CD14-positive monocyte (primary cell): ENCODE measurements at regions not wholly inside any gene's neighbourhood (a gene's known extent, or its start where the extent isn't known, plus 50 kb on each side); places are given as distances from the start of the nearest gene placed in this dataset.
A peak's percentile ranks its signal among the peaks of the same experiment; 100 is the strongest.

Experiments used
- DNase-seq, 3 donors: peaks; one replicate each; pipeline ENCODE4 v3.0.0-alpha.2; 2011 to 2022
- H2AFZ ChIP-seq: 2 replicates; pipeline ENCODE4 v1.6.0; 2012; ENCODE audit warnings: mild to moderate bottlenecking, low read depth, low read length, inconsistent platforms; ENCODE audit not compliant: insufficient read depth, poor library complexity, severe bottlenecking
- H3K27ac ChIP-seq, 2 donors: 1 replicate in 1 of 2; 2 replicates in 1 of 2; pipeline ENCODE4 v1.5.1; 2012 to 2013; ENCODE audit warnings: low read length in 2 of 2, control low read depth in 1 of 2, inconsistent platforms in 1 of 2, low read depth in 1 of 2, mild to moderate bottlenecking in 1 of 2
- H3K27me3 ChIP-seq, 2 donors: one replicate each; pipeline versions ENCODE4 v1.6.0 to v1.6.1; 2011 to 2013; ENCODE audit warnings: low read length in 2 of 2; ENCODE audit not compliant: control insufficient read depth in 2 of 2, insufficient read depth in 2 of 2
- H3K36me3 ChIP-seq, 2 donors: replicated peaks in 1 of 2; 1 replicate in 1 of 2; 2 replicates in 1 of 2; pipeline versions ENCODE4 v1.5.1 to v1.6.1; 2012 to 2013; ENCODE audit warnings: low read length in 2 of 2, control low read depth in 1 of 2, inconsistent platforms in 1 of 2, mild to moderate bottlenecking in 1 of 2; ENCODE audit not compliant: insufficient read depth in 2 of 2, control insufficient read depth in 1 of 2
- H3K4me1 ChIP-seq, 2 donors: 1 replicate in 1 of 2; 2 replicates in 1 of 2; pipeline versions ENCODE4 v1.5.1 to v1.6.1; 2012 to 2013; ENCODE audit warnings: low read length in 2 of 2, control low read depth in 1 of 2, inconsistent platforms in 1 of 2, mild to moderate bottlenecking in 1 of 2, moderate library complexity in 1 of 2; ENCODE audit not compliant: insufficient read depth in 2 of 2, control insufficient read depth in 1 of 2
- H3K4me2 ChIP-seq: replicated peaks from 2 replicates; pipeline ENCODE3; 2012; ENCODE audit warnings: low read length, moderate library complexity, mild to moderate bottlenecking; ENCODE audit not compliant: poor library complexity, severe bottlenecking; ENCODE audit errors: extremely low read depth
- H3K4me3 ChIP-seq, 3 experiments: fragments of 200-600 bp in 1 of 3; sonication (generic) in 1 of 3; replicated peaks in 1 of 3; 1 replicate in 2 of 3; 2 replicates in 1 of 3; pipeline ENCODE4 v1.5.1; 2011 to 2013; ENCODE audit warnings: low read length in 3 of 3, mild to moderate bottlenecking in 3 of 3, control low read depth in 2 of 3, low read depth in 2 of 3, inconsistent platforms in 1 of 3, moderate library complexity in 1 of 3
- H3K79me2 ChIP-seq: 2 replicates; pipeline ENCODE4 v1.6.0; 2012; ENCODE audit warnings: mild to moderate bottlenecking, control low read depth, inconsistent platforms, low read length, moderate library complexity; ENCODE audit not compliant: insufficient read depth
- H3K9ac ChIP-seq: 2 replicates; pipeline ENCODE4 v1.6.0; 2017; ENCODE audit warnings: low read length, mild to moderate bottlenecking; ENCODE audit not compliant: insufficient read depth, poor library complexity, severe bottlenecking
- H3K9me3 ChIP-seq, 2 donors: replicated peaks in 1 of 2; 1 replicate in 1 of 2; 2 replicates in 1 of 2; pipeline versions ENCODE4 v1.5.1 to v1.6.1; 2012 to 2013; ENCODE audit warnings: low read length in 2 of 2, control low read depth in 1 of 2; ENCODE audit not compliant: control insufficient read depth in 1 of 2, insufficient read depth in 1 of 2
- H4K20me1 ChIP-seq: 2 replicates; pipeline ENCODE4 v1.6.0; 2012; ENCODE audit warnings: mild to moderate bottlenecking, low read length, control low read depth, moderate library complexity; ENCODE audit not compliant: insufficient read depth
- H3K27ac Mint-ChIP-seq, 7 donors: one replicate each; pipeline ENCODE4 v1.8.0; 2020; ENCODE audit warnings: mild to moderate bottlenecking in 7 of 7, mixed read lengths in 7 of 7, moderate library complexity in 6 of 7, inconsistent platforms in 2 of 7
- H3K27me3 Mint-ChIP-seq, 3 donors: one replicate each; pipeline ENCODE4 v1.8.0; 2021 to 2022; ENCODE audit warnings: low read depth in 3 of 3, mild to moderate bottlenecking in 3 of 3, mixed read lengths in 3 of 3, moderate library complexity in 3 of 3, inconsistent platforms in 1 of 3
- H3K36me3 Mint-ChIP-seq, 2 donors: one replicate each; pipeline ENCODE4 v1.8.0; 2020; ENCODE audit warnings: mixed read lengths in 2 of 2, inconsistent platforms in 1 of 2, mild to moderate bottlenecking in 1 of 2
- H3K4me1 Mint-ChIP-seq: one replicate; pipeline ENCODE4 v1.8.0; 2020; ENCODE audit warnings: mild to moderate bottlenecking, mixed read lengths
- H3K4me3 Mint-ChIP-seq, 2 donors: one replicate each; pipeline ENCODE4 v1.8.0; 2020; ENCODE audit warnings: mild to moderate bottlenecking in 2 of 2, mixed read lengths in 2 of 2, moderate library complexity in 1 of 2
- H3K9me3 Mint-ChIP-seq, 7 donors: one replicate each; pipeline ENCODE4 v1.8.0; 2020 to 2022; ENCODE audit warnings: mixed read lengths in 7 of 7, mild to moderate bottlenecking in 6 of 7, moderate library complexity in 6 of 7, inconsistent platforms in 2 of 7
- WGBS: methylation state at CpG from one replicate; pipeline ENCODE4 v1.1.5; 2013; ENCODE audit warnings: missing lambda C conversion rate; ENCODE audit not compliant: insufficient coverage; 5-methylcytosine and 5-hydroxymethylcytosine counted together
- intact Hi-C, 2 donors: fragments of 100-400 bp; cut with micrococcal nuclease; formaldehyde crosslinking; loops; one replicate each; pipeline versions ENCODE4 v1.15.0 to v1.15.1; 2023
- TF ChIP-seq, protein P1 (sequence below): fragments of 200-600 bp; IDR thresholded peaks from one replicate; pipeline ENCODE4 v1.8.0; 2022; ENCODE audit warnings: antibody characterized with exemption, mild to moderate bottlenecking

DNA sequence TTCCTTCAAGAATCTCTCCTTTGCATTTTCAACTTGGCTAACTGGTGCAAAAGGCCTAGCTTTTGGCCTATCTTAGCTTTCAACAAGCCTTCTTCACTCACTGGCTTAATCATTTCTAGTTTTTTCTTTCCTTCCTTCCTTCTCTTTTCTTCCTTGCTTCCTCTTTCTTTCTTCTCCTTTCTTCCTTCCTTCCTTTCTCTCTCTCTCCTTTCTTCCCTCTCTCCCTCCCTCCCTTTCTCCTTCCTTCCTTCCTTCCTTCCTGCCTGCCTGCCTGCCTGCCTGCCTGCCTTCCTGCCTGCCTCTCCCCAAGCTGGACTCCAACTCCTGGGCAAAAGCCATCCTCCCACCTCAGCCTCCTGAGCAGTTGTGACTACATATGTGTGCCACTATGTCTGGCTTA, 176.2 kb upstream of the APCDD1 start:
- peak overlapping the region in 1 of 2 donors; percentile 33 for H3K27ac ChIP-seq
- H3K9ac ChIP-seq, result no peak overlapping the region
- Mint-ChIP-seq H3K36me3 (peaks cover 14 to 19% of the 10 kb centered on the region in 2 donors), H3K27ac (peak overlapping the region in 4 of 7 donors; percentile 8 to 63 (median 38)), H3K9me3 (peaks cover 0 to 12% (median 3%) of the 10 kb centered on the region in 7 donors), H3K27me3 (peaks cover 0 to 1% (median 0%) of the 10 kb centered on the region in 3 donors), H3K4me3 (no peak overlapping the region), H3K4me1 (peaks cover 17% of the 10 kb centered on the region)
- no peak for DNase-seq
- no peaks in the 10 kb centered on the region for H3K79me2 ChIP-seq
- TF ChIP-seq, protein P1, sequence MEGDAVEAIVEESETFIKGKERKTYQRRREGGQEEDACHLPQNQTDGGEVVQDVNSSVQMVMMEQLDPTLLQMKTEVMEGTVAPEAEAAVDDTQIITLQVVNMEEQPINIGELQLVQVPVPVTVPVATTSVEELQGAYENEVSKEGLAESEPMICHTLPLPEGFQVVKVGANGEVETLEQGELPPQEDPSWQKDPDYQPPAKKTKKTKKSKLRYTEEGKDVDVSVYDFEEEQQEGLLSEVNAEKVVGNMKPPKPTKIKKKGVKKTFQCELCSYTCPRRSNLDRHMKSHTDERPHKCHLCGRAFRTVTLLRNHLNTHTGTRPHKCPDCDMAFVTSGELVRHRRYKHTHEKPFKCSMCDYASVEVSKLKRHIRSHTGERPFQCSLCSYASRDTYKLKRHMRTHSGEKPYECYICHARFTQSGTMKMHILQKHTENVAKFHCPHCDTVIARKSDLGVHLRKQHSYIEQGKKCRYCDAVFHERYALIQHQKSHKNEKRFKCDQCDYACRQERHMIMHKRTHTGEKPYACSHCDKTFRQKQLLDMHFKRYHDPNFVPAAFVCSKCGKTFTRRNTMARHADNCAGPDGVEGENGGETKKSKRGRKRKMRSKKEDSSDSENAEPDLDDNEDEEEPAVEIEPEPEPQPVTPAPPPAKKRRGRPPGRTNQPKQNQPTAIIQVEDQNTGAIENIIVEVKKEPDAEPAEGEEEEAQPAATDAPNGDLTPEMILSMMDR, result no peak
- H2AFZ ChIP-seq, result no peak overlapping the region
- no peaks in the 10 kb centered on the region for H3K27me3 ChIP-seq
- no peak overlapping the region for H3K4me2 ChIP-seq
- no peaks in the 10 kb centered on the region for H4K20me1 ChIP-seq
- H3K9me3 ChIP-seq, result no peaks in the 10 kb centered on the region
- H3K4me1 ChIP-seq, result peaks cover 4 to 15% of the 10 kb centered on the region in 2 donors
- no peaks in the 10 kb centered on the region for H3K36me3 ChIP-seq
- H3K4me3 ChIP-seq, result no peak overlapping the region
- intact Hi-C loops, result loop anchor here in 1 of 2 donors (10.0 kb wide), 1 partner anchor 73 kb away; no protein-coding TSS in a partner anchor

DNA sequence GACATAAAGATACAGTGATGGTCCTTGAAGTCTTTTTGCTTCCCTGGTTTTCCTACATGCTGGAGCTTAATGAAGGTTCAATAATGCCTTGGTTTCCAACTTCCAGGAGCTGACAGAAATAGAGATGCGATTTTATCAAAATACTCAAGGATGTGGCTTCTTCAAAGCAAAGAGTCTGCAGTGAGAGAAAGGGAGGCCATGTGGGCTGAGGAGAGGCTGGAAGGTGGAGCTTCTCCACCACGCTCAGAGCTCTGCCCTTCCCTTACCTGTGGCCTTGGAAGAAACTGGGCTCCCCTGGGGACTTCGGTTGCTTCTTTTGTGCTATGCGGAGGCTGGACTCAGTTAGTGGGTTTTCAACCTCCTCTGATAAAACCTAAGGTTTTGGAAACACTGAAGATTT, 175.0 kb upstream of the APCDD1 start:
- Histone ChIP-seq H3K79me2 (no peaks in the 10 kb centered on the region), H3K27ac (no peak overlapping the region), H3K4me3 (no peak overlapping the region), H4K20me1 (no peaks in the 10 kb centered on the region), H3K9me3 (no peaks in the 10 kb centered on the region), H3K27me3 (no peaks in the 10 kb centered on the region), H3K4me2 (no peak overlapping the region), H2AFZ (no peak overlapping the region), H3K36me3 (no peaks in the 10 kb centered on the region), H3K4me1 (peaks cover 16 to 28% of the 10 kb centered on the region in 2 donors), H3K9ac (no peak overlapping the region)
- Mint-ChIP-seq H3K27ac (no peak overlapping the region), H3K4me1 (peaks cover 30% of the 10 kb centered on the region), H3K27me3 (peaks cover 0 to 1% (median 0%) of the 10 kb centered on the region in 3 donors), H3K36me3 (peaks cover 6 to 15% of the 10 kb centered on the region in 2 donors), H3K4me3 (no peak overlapping the region), H3K9me3 (peaks cover 0 to 12% (median 3%) of the 10 kb centered on the region in 7 donors)
- WGBS, result 100% methylated on average over 2 of the region's 4 CpGs
- intact Hi-C loops, result loop anchor here in 1 of 2 donors (10.0 kb wide), 1 partner anchor 75 kb away; no protein-coding TSS in a partner anchor
- TF ChIP-seq, protein P1, result no peak
- no peak for DNase-seq
